Heart left ventricle (tissue), 16 donors: ENCODE measurements at regions not wholly inside any gene's neighbourhood (a gene's known extent, or its start where the extent isn't known, plus 50 kb on each side); places are given as distances from the start of the nearest gene placed in this dataset.

Experiments used
- ATAC-seq, 4 donors: fragments of 200-7000 bp; cut with Tn5 transposase; one replicate each; pipeline ENCODE4 v1.9.1; 2020 to 2022; ENCODE audit warnings: moderate library complexity in 4 of 4, mild to moderate bottlenecking in 3 of 4, moderate number of reproducible peaks in 1 of 4
- DNase-seq, 5 donors: peaks; one replicate each; pipeline ENCODE4 v3.0.0-alpha.2; 2020
- H3K27ac ChIP-seq, 12 donors: fragments of 200-600 bp; sonication (generic) in 4 of 12; one replicate each; pipeline versions ENCODE4 v1.5.0 to v1.8.0; 2016 to 2022; ENCODE audit warnings: mild to moderate bottlenecking in 2 of 12
- H3K27me3 ChIP-seq, 9 donors: fragments of 200-600 bp; sonication (generic) in 2 of 9; one replicate each; pipeline versions ENCODE4 v1.5.1 to v1.8.0; 2016 to 2022; ENCODE audit warnings: mild to moderate bottlenecking in 3 of 9
- H3K36me3 ChIP-seq, 9 donors: fragments of 200-600 bp; sonication (generic) in 2 of 9; one replicate each; pipeline versions ENCODE4 v1.5.0 to v1.8.0; 2018 to 2022; ENCODE audit warnings: mild to moderate bottlenecking in 2 of 9
- H3K4me1 ChIP-seq, 12 donors: fragments of 200-600 bp; sonication (generic) in 4 of 12; one replicate each; pipeline versions ENCODE4 v1.5.0 to v1.8.0; 2016 to 2022; ENCODE audit warnings: mild to moderate bottlenecking in 3 of 12
- H3K4me3 ChIP-seq, 12 donors: fragments of 200-600 bp; sonication (generic) in 4 of 12; one replicate each; pipeline versions ENCODE4 v1.5.0 to v1.8.0; 2017 to 2022; ENCODE audit warnings: mild to moderate bottlenecking in 9 of 12, moderate library complexity in 4 of 12
- H3K9me3 ChIP-seq, 12 donors: fragments of 200-600 bp; sonication (generic) in 4 of 12; one replicate each; pipeline versions ENCODE4 v1.5.0 to v1.8.0; 2016 to 2022; ENCODE audit warnings: mild to moderate bottlenecking in 1 of 12
- CTCF ChIP-seq, 12 donors: fragments of 200-600 bp; sonication (generic) in 4 of 12; IDR thresholded peaks; one replicate each; pipeline versions ENCODE4 v1.5.0 to v1.8.0; 2018 to 2022; ENCODE audit warnings: antibody characterized with exemption in 12 of 12, mild to moderate bottlenecking in 5 of 12
- POLR2A ChIP-seq, 2 donors: fragments of 450-650 bp; IDR thresholded peaks; one replicate each; pipeline ENCODE4 v1.6.1; 2017; ENCODE audit warnings: antibody characterized with exemption in 2 of 2, mild to moderate bottlenecking in 2 of 2, moderate library complexity in 2 of 2
- WGBS, 4 donors: extraction: QIAGEN DNeasy Blood & Tissue Kit in 2 of 4; methylation state at CpG; one replicate each; pipeline versions ENCODE4 v1.1.5 to v1.1.7; 2013 to 2018; 5-methylcytosine and 5-hydroxymethylcytosine counted together
- intact Hi-C, 10 donors: fragments of 100-400 bp; cut with DNase I; formaldehyde crosslinking; loops; one replicate each; pipeline versions ENCODE4 v1.11.1 to v1.14.2; 2022
- donor health status: ischemic (EF 13 %, LVEDD 7.1; RV severe dilation, severe dysfunction).
- donor health status: healthy with polysubstance abuse.
- donor health status: DM: no; HTN: yes; CAD: no.
- donor health status: DM: no; HTN: no; CAD: no.
- donor health status: ischemic (EF 25% LVEDD 6.9; RV normal size, moderate dysfunction).
- donor health status: ischemic (EF 25% LVEDD 5.7; RV mildly dilated, moderate dysfunction).
- donor health status: healthy.
- donor health status: DM: yes; HTN: yes; CAD: no.
- donor health status: ischemic (EF 35%, LVEDD 5.7; RV mildly dilated, moderate dysfunction).
- donor health status: nonischemic (EF 11% LVEDD 7.7; RV severe dilation, severe dysfunction).
- donor health status: DM: yes; HTN: yes; CAD: no.
- donor health status: PGD.
- donor health status: ischemic (EF 29% LVEDD 5.4; RV normal size, mild dysfunction).
- donor health status: nonischemic (EF 23%, LVEDD 6.1; RV moderate dilation, normal function).

GRCh38 chr14:101236496-101237251 is 324.6 kb upstream of the DIO3 start:
- 84 to 89% (median 88%) methylated on average over 8 to 15 of the region's 15 CpGs for WGBS, 4 donors
- no peak for ATAC-seq
- H3K27me3 ChIP-seq = peaks cover 0 to 55% (median 4%) of the 10 kb centered on the region in 9 donors

GRCh38 chr14:101237252-101237616 is 324.1 kb upstream of the DIO3 start:
- no peaks in the 10 kb centered on the region for H3K4me1 ChIP-seq
- TF ChIP-seq CTCF (IDR thresholded peaks at IDR 0.05) = no peak
- TF ChIP-seq POLR2A (IDR thresholded peaks at IDR 0.05) = no peak
- H3K27ac ChIP-seq = no peak overlapping the region
- H3K4me3 ChIP-seq = no peak overlapping the region
- no peaks in the 10 kb centered on the region for H3K9me3 ChIP-seq
- intact Hi-C loops = loop anchor here in 3 of 10 donors (5.0 to 10.0 kb wide), 3 partner anchors 382 to 575 kb away; no protein-coding TSS in a partner anchor
- no peaks in the 10 kb centered on the region for H3K36me3 ChIP-seq
- DNase-seq (peak in 1 of 5 donors; percentile 12), ATAC-seq (no peak)
- H3K27me3 ChIP-seq = peaks cover 0 to 55% (median 4%) of the 10 kb centered on the region in 9 donors
- WGBS, 4 donors = 68 to 85% (median 78%) methylated on average over 9 of the region's 9 CpGs

More at GRCh38 chr14:101236496-101237251, 324.6 kb upstream of the DIO3 start:
- TF ChIP-seq CTCF (IDR thresholded peaks at IDR 0.05) = no peak
- TF ChIP-seq POLR2A (IDR thresholded peaks at IDR 0.05) = no peak
- DNase-seq = peak in 1 of 5 donors; percentile 8
- H3K9me3 ChIP-seq = no peaks in the 10 kb centered on the region
- no peak overlapping the region for H3K4me3 ChIP-seq
- no peaks in the 10 kb centered on the region for H3K36me3 ChIP-seq
- no peaks in the 10 kb centered on the region for H3K4me1 ChIP-seq
- intact Hi-C loops = loop anchor here in 3 of 10 donors (5.0 to 10.0 kb wide), 3 partner anchors 382 to 574 kb away; no protein-coding TSS in a partner anchor
- H3K27ac ChIP-seq = no peak overlapping the region

GRCh38 chr14:101239065-101239464 is 322.2 kb upstream of the DIO3 start:
- 66 to 74% (median 70%) methylated on average over 5 to 9 of the region's 9 CpGs for WGBS, 4 donors
- no peak overlapping the region for H3K4me3 ChIP-seq
- no peaks in the 10 kb centered on the region for H3K4me1 ChIP-seq
- H3K27me3 ChIP-seq = peaks cover 0 to 53% (median 4%) of the 10 kb centered on the region in 9 donors
- ATAC-seq (no peak), DNase-seq (no peak)
- H3K36me3 ChIP-seq = no peaks in the 10 kb centered on the region
- no peak for TF ChIP-seq POLR2A (IDR thresholded peaks at IDR 0.05)
- TF ChIP-seq CTCF (IDR thresholded peaks at IDR 0.05) = no peak
- intact Hi-C loops = loop anchor here in 3 of 10 donors (5.0 to 10.0 kb wide), 3 partner anchors 384 to 577 kb away; no protein-coding TSS in a partner anchor
- peaks cover 0 to 1% (median 0%) of the 10 kb centered on the region in 12 donors for H3K9me3 ChIP-seq
- H3K27ac ChIP-seq = no peak overlapping the region

- H3K27me3 ChIP-seq = peaks cover 0 to 36% (median 0%) of the 10 kb centered on the region in 9 donors
- WGBS, 4 donors = 78 to 87% (median 85%) methylated on average over 2 of the region's 2 CpGs
Measured at GRCh38 chr14:101241147-101241546, 320.1 kb upstream of the DIO3 start.

More at GRCh38 chr14:101241147-101241546, 320.1 kb upstream of the DIO3 start:
- H3K4me3 ChIP-seq = no peak overlapping the region
- no peak for ATAC-seq
- no peak for TF ChIP-seq POLR2A (IDR thresholded peaks at IDR 0.05)
- TF ChIP-seq CTCF (IDR thresholded peaks at IDR 0.05) = no peak
- no peaks in the 10 kb centered on the region for H3K4me1 ChIP-seq
- H3K36me3 ChIP-seq = no peaks in the 10 kb centered on the region
- DNase-seq = no peak
- intact Hi-C loops = no loop called here
- H3K27ac ChIP-seq = no peak overlapping the region
- H3K9me3 ChIP-seq = peaks cover 0 to 4% (median 0%) of the 10 kb centered on the region in 12 donors
